ENCODE measurements at regions not wholly inside any gene's neighbourhood (a gene's known extent, or its start where the extent isn't known, plus 50 kb on each side); places are given as distances from the start of the nearest gene placed in this dataset.
A peak's percentile ranks its signal among the peaks of the same experiment; 100 is the strongest.

GRCh38 chr4:128502818-128503527 lies 215.4 kb upstream of the PGRMC2 start:
- no peak for TF ChIP-seq CTCF (IDR thresholded peaks at IDR 0.05; ENCODE audit: low read depth, low read length)
- no peak for DNase-seq (ENCODE audit: extremely low read depth, low read depth)

- no peak for DNase-seq (ENCODE audit: extremely low read depth, low read depth)
- no peak for TF ChIP-seq CTCF (IDR thresholded peaks at IDR 0.05; ENCODE audit: low read depth, low read length)
Measured at GRCh38 chr4:128501239-128501638, 213.6 kb upstream of the PGRMC2 start.

GRCh38 chr4:128488055-128488705 lies 200.6 kb upstream of the PGRMC2 start:
- TF ChIP-seq CTCF (IDR thresholded peaks at IDR 0.05; ENCODE audit: low read depth, low read length), result no peak
- DNase-seq (ENCODE audit: extremely low read depth, low read depth), result no peak

GRCh38 chr4:128484896-128485295 lies 197.3 kb upstream of the PGRMC2 start:
- no peak for TF ChIP-seq CTCF (IDR thresholded peaks at IDR 0.05; ENCODE audit: low read depth, low read length)

GRCh38 chr4:128483816-128484215 lies 196.2 kb upstream of the PGRMC2 start:
- no peak for TF ChIP-seq CTCF (IDR thresholded peaks at IDR 0.05; ENCODE audit: low read depth, low read length)

More at GRCh38 chr4:128484896-128485295, 197.3 kb upstream of the PGRMC2 start:
- peak; percentile 15 for DNase-seq (ENCODE audit: extremely low read depth, low read depth)

DNA sequence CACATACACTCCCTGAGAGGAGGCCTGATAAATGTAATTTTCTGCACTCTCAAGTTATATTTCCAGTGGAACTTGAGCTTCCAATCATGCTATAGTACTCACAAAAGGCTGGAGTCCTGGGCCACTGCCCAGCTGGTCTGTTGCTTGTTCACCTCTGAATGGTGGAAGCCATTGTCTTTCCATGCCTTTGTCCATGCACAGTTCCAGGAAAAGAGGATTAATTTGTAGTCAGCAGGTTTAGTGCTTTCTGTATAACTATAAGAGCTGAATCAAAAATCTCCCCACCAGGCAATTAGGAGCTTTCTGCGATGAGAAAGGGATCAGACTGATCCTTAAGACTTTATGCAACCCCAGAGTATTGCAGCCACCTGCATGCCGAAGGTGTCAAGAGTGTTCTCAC lies 195.4 kb upstream of the PGRMC2 start:
- TF ChIP-seq CTCF (IDR thresholded peaks at IDR 0.05; ENCODE audit: low read depth, low read length), result no peak
- DNase-seq (ENCODE audit: extremely low read depth, low read depth), result no peak

More at GRCh38 chr4:128483816-128484215, 196.2 kb upstream of the PGRMC2 start:
- DNase-seq (ENCODE audit: extremely low read depth, low read depth), result peak; percentile 46

- no peak for TF ChIP-seq CTCF (IDR thresholded peaks at IDR 0.05; ENCODE audit: low read depth, low read length)
- no peak for DNase-seq (ENCODE audit: extremely low read depth, low read depth)
Measured at GRCh38 chr4:128481752-128482480, 194.3 kb upstream of the PGRMC2 start.

Measured in AG09319 (cell line).